Esophagus muscularis mucosa (tissue), 4 donors: ENCODE measurements at regions not wholly inside any gene's neighbourhood (a gene's known extent, or its start where the extent isn't known, plus 50 kb on each side); places are given as distances from the start of the nearest gene placed in this dataset.

ENCODE experiments used
- DNase-seq: peaks from one replicate; pipeline ENCODE4 v3.0.0-alpha.2; 2017; ENCODE audit errors: extremely low spot score
- H3K27ac ChIP-seq, 4 donors: fragments of 200-600 bp; sonication (generic); replicated peaks in 1 of 4; 1 replicate in 3 of 4; 2 replicates in 1 of 4; pipeline ENCODE4 v1.5.1; 2016 to 2019; ENCODE audit warnings: mild to moderate bottlenecking in 1 of 4
- H3K27me3 ChIP-seq, 4 donors: fragments of 200-600 bp; sonication (generic); one replicate each; pipeline versions ENCODE4 v1.5.1 to v1.6.0; 2016 to 2019
- H3K36me3 ChIP-seq, 4 donors: fragments of 200-600 bp; sonication (generic); one replicate each; pipeline ENCODE4 v1.5.1; 2016 to 2019
- H3K4me1 ChIP-seq, 4 donors: fragments of 200-600 bp; sonication (generic); one replicate each; pipeline ENCODE4 v1.5.1; 2016 to 2019
- H3K4me3 ChIP-seq, 4 donors: fragments of 200-600 bp; sonication (generic); 1 replicate in 2 of 4; 2 replicates in 2 of 4; pipeline ENCODE4 v1.5.1; 2016 to 2019; ENCODE audit warnings: mild to moderate bottlenecking in 4 of 4, moderate library complexity in 1 of 4
- H3K9me3 ChIP-seq, 4 donors: fragments of 200-600 bp; sonication (generic); 1 replicate in 3 of 4; 2 replicates in 1 of 4; pipeline ENCODE4 v1.5.1; 2016 to 2019
- CTCF ChIP-seq, 3 experiments: fragments of 200-600 bp in 2 of 3; fragments of 450-650 bp in 1 of 3; sonication (generic) in 2 of 3; IDR thresholded peaks; one replicate each; pipeline ENCODE4 v1.5.1; 2017 to 2019; ENCODE audit warnings: antibody characterized with exemption in 3 of 3, mild to moderate bottlenecking in 2 of 3, moderate library complexity in 1 of 3
- EP300 ChIP-seq: sonication (generic); formaldehyde crosslinking; IDR thresholded peaks from one replicate; pipeline ENCODE4 v1.6.1; 2017; ENCODE audit warnings: antibody characterized with exemption
- POLR2A ChIP-seq: fragments of 450-650 bp; IDR thresholded peaks from one replicate; pipeline ENCODE4 v1.6.1; 2017; ENCODE audit warnings: antibody characterized with exemption, moderate library complexity, mild to moderate bottlenecking, low read depth
- POLR2AphosphoS5 ChIP-seq, 2 donors: sonication (generic); formaldehyde crosslinking; IDR thresholded peaks; one replicate each; pipeline ENCODE4 v1.6.1; 2017; ENCODE audit warnings: antibody characterized with exemption in 2 of 2
- WGBS: methylation state at CpG from one replicate; pipeline ENCODE4 v1.1.5; 2018; 5-methylcytosine and 5-hydroxymethylcytosine counted together
- intact Hi-C: fragments of 100-400 bp; cut with DNase I; formaldehyde crosslinking; loops from one replicate; pipeline ENCODE4 v1.15.1; 2023

- H3K36me3 ChIP-seq = no peaks in the 10 kb centered on the region
- intact Hi-C loops = no loop called here
- no peaks in the 10 kb centered on the region for H3K9me3 ChIP-seq
- H3K27me3 ChIP-seq = no peaks in the 10 kb centered on the region
- H3K27ac ChIP-seq = no peak overlapping the region
- DNase-seq = no peak
- H3K4me3 ChIP-seq = no peak overlapping the region
- TF ChIP-seq CTCF (IDR thresholded peaks at IDR 0.05) = no peak
- TF ChIP-seq POLR2AphosphoS5 (IDR thresholded peaks at IDR 0.05) = no peak
- TF ChIP-seq EP300 = no peak
- no peak for TF ChIP-seq POLR2A
- no peaks in the 10 kb centered on the region for H3K4me1 ChIP-seq
- WGBS = 36% methylated on average over 1 of the region's 1 CpG
These were observed 739.8 kb downstream of the TFAP2A start for GRCh38 chr6:9675122-9675521.

- no peaks in the 10 kb centered on the region for H3K36me3 ChIP-seq
- H3K9me3 ChIP-seq = no peaks in the 10 kb centered on the region
- WGBS = 78% methylated on average over 4 of the region's 4 CpGs
- intact Hi-C loops = no loop called here
- no peak for DNase-seq
- no peak overlapping the region for H3K27ac ChIP-seq
- TF ChIP-seq EP300 = no peak
- no peak for TF ChIP-seq CTCF (IDR thresholded peaks at IDR 0.05)
- H3K27me3 ChIP-seq = no peaks in the 10 kb centered on the region
- H3K4me3 ChIP-seq = no peak overlapping the region
- H3K4me1 ChIP-seq = no peaks in the 10 kb centered on the region
These were observed 755.0 kb downstream of the TFAP2A start for GRCh38 chr6:9659848-9660247.

- no peaks in the 10 kb centered on the region for H3K9me3 ChIP-seq
- no peaks in the 10 kb centered on the region for H3K36me3 ChIP-seq
- DNase-seq = no peak
- H3K27ac ChIP-seq = no peak overlapping the region
- no peaks in the 10 kb centered on the region for H3K4me1 ChIP-seq
- no peak for TF ChIP-seq EP300
- no peak for TF ChIP-seq POLR2AphosphoS5 (IDR thresholded peaks at IDR 0.05)
- no peak for TF ChIP-seq CTCF (IDR thresholded peaks at IDR 0.05)
- TF ChIP-seq POLR2A = no peak
- WGBS = 94% methylated on average over 1 of the region's 1 CpG
- no peak overlapping the region for H3K4me3 ChIP-seq
- intact Hi-C loops = no loop called here
- H3K27me3 ChIP-seq = no peaks in the 10 kb centered on the region
These were observed 756.9 kb downstream of the TFAP2A start for GRCh38 chr6:9657994-9658393.

- TF ChIP-seq EP300 (no peak), CTCF (IDR thresholded peaks at IDR 0.05) (no peak), POLR2A (no peak), POLR2AphosphoS5 (IDR thresholded peaks at IDR 0.05) (no peak)
- intact Hi-C loops = no loop called here
- 17% methylated on average over 1 of the region's 1 CpG for WGBS
- H3K4me3 ChIP-seq = no peak overlapping the region
- no peaks in the 10 kb centered on the region for H3K9me3 ChIP-seq
- no peak overlapping the region for H3K27ac ChIP-seq
- no peak for DNase-seq
- no peaks in the 10 kb centered on the region for H3K27me3 ChIP-seq
- H3K36me3 ChIP-seq = no peaks in the 10 kb centered on the region
- no peaks in the 10 kb centered on the region for H3K4me1 ChIP-seq
These were observed 767.3 kb downstream of the TFAP2A start for GRCh38 chr6:9647599-9647998.

GRCh38 chr6:9647071-9647445, 767.8 kb downstream of the TFAP2A start:
- Histone ChIP-seq H3K9me3 (no peaks in the 10 kb centered on the region), H3K27ac (peak overlapping the region in 1 of 4 donors; percentile 34), H3K27me3 (no peaks in the 10 kb centered on the region), H3K4me1 (no peaks in the 10 kb centered on the region), H3K36me3 (no peaks in the 10 kb centered on the region), H3K4me3 (no peak overlapping the region)
- intact Hi-C loops = no loop called here
- DNase-seq = no peak
- TF ChIP-seq POLR2AphosphoS5 (IDR thresholded peaks at IDR 0.05) = no peak
- no peak for TF ChIP-seq POLR2A
- TF ChIP-seq CTCF (IDR thresholded peaks at IDR 0.05) = no peak
- TF ChIP-seq EP300 = no peak
